ENCODE measurements at regions not wholly inside any gene's neighbourhood (a gene's known extent, or its start where the extent isn't known, plus 50 kb on each side); places are given as distances from the start of the nearest gene placed in this dataset.
A peak's percentile ranks its signal among the peaks of the same experiment; 100 is the strongest.
"Not testable (repeated sequence)": the region's sequence is repeated elsewhere in the genome, so short reads cannot be mapped to it uniquely, and the experiment has no call there.

- DNase-seq (ENCODE audit: low read depth): no peak
Observed at GRCh38 chr4:128456171-128456570, 168.6 kb upstream of the PGRMC2 start.

- peak; percentile 26 for DNase-seq (ENCODE audit: low read depth)
Observed at GRCh38 chr4:128455480-128455879, 167.9 kb upstream of the PGRMC2 start.

DNA sequence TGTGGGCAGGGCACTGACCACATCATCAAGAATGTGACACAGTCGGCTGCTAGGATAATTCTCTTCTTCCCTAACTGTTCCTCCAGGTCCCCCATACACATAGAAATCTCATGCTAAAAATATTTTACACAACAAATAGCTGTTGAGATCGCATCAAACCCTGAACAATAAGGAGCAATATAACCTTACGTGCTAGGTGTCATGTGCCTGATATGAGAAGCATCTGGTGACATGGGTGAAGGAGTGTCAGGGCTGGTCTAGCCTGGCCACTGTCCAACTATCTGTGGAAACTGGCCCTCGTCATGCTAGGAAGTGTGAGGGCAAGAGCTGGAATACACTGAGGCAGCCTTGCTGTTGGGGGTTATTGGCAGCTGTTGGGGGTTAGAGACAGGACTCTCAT, 167.3 kb upstream of the PGRMC2 start:
- no peak for DNase-seq (ENCODE audit: low read depth)

GRCh38 chr4:128454281-128454871, 166.8 kb upstream of the PGRMC2 start:
- DNase-seq (ENCODE audit: low read depth): peak; percentile 90

DNA sequence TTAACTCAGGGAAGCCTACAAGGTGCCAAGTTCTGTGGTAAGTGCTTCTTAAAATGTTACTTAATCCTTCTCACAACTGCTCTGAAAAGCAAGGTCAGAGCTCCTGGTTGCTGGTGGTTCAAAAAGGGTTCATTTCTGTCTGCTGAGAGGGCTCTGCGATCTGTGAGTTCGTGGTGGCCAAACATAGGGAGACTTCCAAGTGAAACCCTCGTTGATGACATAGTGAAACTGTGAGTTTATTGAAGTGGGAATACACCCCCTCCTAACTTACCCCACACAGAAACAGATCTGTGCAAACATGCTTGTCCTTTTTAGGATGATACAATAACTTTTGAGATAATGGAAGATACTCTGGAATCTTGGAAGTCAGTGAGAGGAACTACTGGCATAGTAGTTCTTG, 164.8 kb upstream of the PGRMC2 start:
- no peak for DNase-seq (ENCODE audit: low read depth)

GRCh38 chr4:128451270-128451905, 163.8 kb upstream of the PGRMC2 start:
- DNase-seq (ENCODE audit: low read depth): no peak

GRCh38 chr4:128450326-128451120, 162.9 kb upstream of the PGRMC2 start:
- no peak for DNase-seq (ENCODE audit: low read depth)

DNA sequence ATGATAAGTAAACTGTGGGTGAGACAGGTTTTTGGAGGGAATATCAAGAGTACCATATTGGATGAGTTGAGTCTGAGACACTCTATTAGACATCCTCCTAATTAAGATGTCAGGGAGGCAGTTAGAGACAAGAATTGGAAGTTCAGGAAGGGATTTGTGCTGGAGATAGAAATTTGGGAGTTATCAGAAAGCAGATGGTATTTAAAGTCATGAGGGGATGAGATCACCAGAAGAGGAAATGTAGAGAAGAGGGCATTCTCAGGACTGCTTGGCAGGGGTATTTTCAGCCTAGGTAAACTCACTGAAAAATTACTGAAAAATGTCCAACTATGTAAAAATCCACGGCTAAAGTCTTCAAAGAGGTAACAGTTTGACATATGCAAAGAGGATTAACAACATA, 161.6 kb upstream of the PGRMC2 start:
- DNase-seq (ENCODE audit: low read depth): no peak

DNA sequence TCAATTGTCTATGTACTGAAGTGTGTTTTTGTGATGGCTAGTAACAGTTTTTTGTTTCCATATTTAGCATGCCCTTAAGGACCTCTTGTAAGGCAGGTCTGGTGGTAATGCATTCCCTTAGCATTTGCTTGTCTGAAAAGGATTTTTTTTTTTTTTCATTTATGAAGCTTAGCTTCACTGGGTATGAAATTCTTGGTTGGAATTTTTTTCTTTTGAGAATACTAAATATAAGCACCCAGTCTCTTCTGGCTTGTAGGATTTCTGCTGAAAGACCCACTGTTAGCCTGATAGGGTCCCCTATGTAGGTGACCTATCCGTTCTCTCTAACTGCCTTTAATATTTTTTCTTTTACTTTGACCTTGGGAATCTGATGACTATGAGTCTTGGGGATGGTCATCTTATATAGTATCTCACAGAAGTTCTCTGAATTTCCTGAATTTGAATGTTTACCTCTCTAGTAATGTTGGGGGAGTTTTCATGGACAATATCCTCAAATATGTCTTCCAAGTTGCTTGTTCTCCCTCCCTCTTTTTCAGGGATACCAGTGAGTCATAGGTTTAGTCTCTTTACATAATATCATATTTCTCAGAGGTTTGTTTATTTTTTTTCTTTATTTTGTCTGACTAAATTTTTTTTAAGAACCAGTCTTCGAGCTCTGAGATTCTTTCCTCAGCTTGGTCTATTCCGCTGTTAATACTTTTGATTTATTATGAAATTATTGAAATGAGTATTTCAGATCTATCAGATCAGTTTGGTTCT, 157.1 kb upstream of the PGRMC2 start:
- no peak for DNase-seq (ENCODE audit: low read depth)

GRCh38 chr4:128440923-128441322, 153.3 kb upstream of the PGRMC2 start:
- DNase-seq (ENCODE audit: low read depth): no peak

GRCh38 chr4:128437023-128437422, 149.4 kb upstream of the PGRMC2 start:
- DNase-seq (ENCODE audit: low read depth): not testable (repeated sequence)

DNA sequence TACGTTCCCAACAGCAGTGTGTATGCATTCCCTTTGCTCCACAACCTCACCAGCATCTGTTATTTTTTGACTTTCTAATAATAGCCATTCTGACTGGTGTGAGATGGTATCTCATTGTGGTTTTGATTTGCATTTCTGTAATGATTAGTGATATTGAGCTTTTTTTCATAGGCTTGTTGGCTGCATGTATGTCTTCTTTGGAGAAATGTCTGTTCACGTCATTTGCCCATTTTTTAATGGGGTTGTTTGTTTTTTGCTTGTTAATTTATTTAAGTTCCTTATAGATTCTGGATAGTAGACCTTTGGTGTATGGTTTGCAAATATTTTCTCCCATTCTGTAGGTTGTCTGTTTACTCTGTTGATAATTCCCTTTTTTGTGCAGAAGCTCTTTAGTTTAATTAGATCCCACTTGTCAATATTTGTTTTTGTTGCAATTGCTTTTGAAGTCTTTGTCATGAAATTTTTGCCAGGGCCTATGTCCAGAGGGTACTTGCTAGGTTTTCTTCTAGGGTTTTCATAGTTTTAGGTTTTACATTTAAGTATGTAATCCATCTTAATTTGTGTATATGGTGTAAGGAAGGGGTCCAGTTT, 141.5 kb upstream of the PGRMC2 start:
- not testable (repeated sequence) for DNase-seq (ENCODE audit: low read depth)

- DNase-seq (ENCODE audit: low read depth): no peak
Observed at GRCh38 chr4:128428397-128428796, 140.8 kb upstream of the PGRMC2 start.

- peak; percentile 89 for DNase-seq (ENCODE audit: low read depth)
Observed at GRCh38 chr4:128427832-128428366, 140.3 kb upstream of the PGRMC2 start.

DNA sequence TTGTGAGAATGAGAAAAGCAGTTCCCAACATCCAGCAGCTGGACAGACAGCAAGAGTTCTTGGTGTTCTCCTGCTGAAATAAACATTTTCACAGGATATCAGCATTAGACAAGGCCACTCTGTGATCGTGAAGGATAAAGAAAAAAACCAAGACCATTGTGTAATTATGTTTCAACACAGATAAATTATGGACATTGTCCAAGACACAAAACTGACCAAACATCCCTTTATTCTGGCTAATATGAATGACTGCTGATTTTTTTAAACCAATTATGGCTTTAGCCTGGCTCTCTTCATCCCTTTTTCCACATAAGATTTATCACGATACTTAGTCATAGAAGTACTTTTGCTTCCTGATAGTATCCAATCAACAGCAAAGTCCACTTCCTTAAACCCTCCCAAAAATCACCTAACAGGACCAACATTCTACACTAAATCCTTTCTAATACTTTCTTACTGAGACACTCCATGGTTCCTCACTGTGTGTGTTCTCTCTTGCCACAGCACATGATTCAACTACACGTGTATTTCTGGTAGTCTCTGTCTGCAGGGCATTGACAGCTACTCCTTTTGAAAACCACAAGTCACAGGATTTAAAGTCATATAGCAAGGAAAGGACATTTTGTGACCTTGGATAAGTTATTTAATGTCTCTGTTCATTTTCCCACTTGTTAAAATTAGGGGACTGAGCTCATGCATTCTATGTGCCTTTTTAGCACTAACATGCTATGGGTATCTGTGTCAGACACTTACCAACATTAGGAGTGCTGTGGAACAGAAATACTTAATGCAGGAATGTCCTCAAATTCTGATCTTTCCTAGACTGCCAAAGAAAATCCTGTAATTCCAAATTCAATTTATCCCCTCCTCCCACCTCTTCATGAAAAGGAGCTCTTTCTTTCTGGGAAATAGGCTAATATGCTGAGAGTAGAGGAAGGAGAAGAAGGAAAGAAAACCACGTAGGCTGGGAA, 137.2 kb upstream of the PGRMC2 start:
- peak; percentile 32 for DNase-seq (ENCODE audit: low read depth)

- not testable (repeated sequence) for DNase-seq (ENCODE audit: low read depth)
Observed at GRCh38 chr4:128422296-128422695, 134.7 kb upstream of the PGRMC2 start.

DNA sequence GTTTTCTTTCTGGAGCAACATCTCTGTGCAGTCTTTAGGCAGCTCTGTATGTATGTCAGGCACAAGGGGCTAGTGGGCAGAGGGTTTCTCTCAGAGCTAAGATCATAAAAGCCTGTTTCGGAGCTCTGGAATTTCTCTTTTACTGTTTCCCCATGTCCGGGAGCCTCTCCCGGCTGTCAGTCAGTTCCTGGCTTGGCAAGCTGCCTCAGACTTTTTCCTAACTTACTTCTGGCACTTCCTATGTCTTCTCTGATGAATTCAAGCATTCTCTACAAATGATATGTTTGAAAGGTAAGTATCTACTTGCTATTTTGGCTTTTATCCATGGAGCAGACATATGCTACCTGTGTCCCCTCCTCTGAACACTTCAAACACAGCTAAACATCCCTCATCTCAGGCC, 129.3 kb upstream of the PGRMC2 start:
- no peak for DNase-seq (ENCODE audit: low read depth)

DNA sequence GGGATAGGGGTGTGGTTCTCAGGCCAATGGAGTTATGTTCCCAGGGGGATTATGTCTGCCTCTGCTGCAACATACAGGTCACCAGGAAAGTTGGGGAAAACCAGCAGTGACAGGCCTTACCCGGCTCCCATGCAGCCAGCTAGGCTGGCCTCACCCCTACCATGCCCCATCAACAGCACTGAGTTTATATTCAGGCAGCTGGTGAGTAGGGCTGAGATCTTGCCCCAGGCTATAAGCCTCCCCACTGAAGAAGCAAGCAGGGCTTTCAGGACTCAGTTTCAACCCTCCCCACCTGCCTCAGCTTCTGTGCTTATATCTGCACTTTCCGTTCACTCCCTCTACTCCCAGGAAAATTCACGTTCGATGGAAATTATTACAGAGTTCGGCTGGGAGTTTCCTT, 122.4 kb upstream of the PGRMC2 start:
- DNase-seq (ENCODE audit: low read depth): no peak

DNA sequence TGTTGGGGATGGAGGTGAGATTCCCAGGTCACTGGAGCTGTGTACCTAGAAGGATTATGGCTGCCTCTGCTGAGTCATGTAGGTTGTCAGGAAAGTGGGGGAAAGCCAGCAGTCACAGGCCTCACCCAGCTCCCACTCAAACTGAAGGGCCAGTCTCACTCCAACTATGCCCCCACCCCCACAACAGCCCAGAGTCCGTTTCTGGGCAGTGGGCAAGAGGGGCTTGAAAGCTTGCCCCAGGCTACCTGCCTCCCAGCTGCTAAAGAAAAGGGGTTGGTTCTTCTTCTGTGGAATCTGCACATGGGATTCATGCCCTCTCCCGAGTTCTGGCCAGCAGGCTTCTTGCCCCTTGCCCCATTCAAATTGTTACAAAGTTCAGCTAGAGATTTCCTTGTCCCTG, 116.0 kb upstream of the PGRMC2 start:
- no peak for DNase-seq (ENCODE audit: low read depth)

DNA sequence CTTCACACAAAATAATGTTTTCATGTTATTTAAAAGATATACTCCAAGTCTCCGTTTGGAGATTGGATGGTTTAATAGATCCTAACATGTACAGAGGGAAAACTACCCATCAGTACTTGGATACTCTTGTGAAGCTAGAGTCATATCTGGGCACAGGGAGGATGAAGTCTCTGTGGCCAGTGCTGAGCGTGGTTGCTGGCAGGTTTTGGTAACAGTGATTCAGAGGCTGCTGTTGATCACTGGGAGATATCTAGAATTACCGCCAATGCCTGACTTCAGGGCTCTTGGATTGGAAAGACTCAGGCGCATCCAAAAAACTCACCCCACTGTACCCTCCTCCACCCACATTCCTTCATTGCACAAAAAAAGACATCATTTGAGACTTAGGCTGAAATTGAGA, 107.2 kb upstream of the PGRMC2 start:
- DNase-seq (ENCODE audit: low read depth): peak; percentile 29
